Naive thymus-derived CD4-positive, alpha-beta T cell (primary cell): ENCODE measurements at regions not wholly inside any gene's neighbourhood (a gene's known extent, or its start where the extent isn't known, plus 50 kb on each side); places are given as distances from the start of the nearest gene placed in this dataset.
"Not testable (repeated sequence)": the region's sequence is repeated elsewhere in the genome, so short reads cannot be mapped to it uniquely, and the experiment has no call there.

ENCODE experiments used
- ATAC-seq: fragments of 150-1000 bp; cut with Tn5 transposase; 2 replicates; pipeline ENCODE4 v1.10.0; 2021; ENCODE audit warnings: mild to moderate bottlenecking, moderate library complexity
- CTCF ChIA-PET: fragments of 350-600 bp; sonication (Branson Sonifier 250); formaldehyde crosslinking; loops from one replicate; lab custom pipeline; 2021; ENCODE audit warnings: antibody characterized with exemption; lab: Charles Lee
- POLR2A ChIA-PET: fragments of 350-600 bp; sonication (Branson Sonifier 250); formaldehyde crosslinking; loops from one replicate; lab custom pipeline; 2021; ENCODE audit warnings: antibody characterized with exemption, inconsistent platforms; lab: Charles Lee
- DNase-seq, 9 donors: peaks; one replicate each; pipeline versions ENCODE4 v3.0.0 to v3.0.0-alpha.2; 2020 to 2022; ENCODE audit warnings: mixed read lengths in 1 of 9
- H3K27ac ChIP-seq: one replicate; pipeline ENCODE4 v1.7.0; 2013; ENCODE audit warnings: mild to moderate bottlenecking, low read depth, low read length, moderate library complexity
- H3K27me3 ChIP-seq, 2 donors: one replicate each; pipeline ENCODE4 v1.7.0; 2013; ENCODE audit warnings: low read length in 2 of 2, mild to moderate bottlenecking in 2 of 2, moderate library complexity in 2 of 2; ENCODE audit not compliant: control insufficient read depth in 2 of 2, insufficient read depth in 2 of 2
- H3K36me3 ChIP-seq, 3 experiments: 1 replicate in 2 of 3; 2 replicates in 1 of 3; pipeline ENCODE4 v1.7.0; 2013; ENCODE audit warnings: low read length in 3 of 3, mild to moderate bottlenecking in 3 of 3, moderate library complexity in 1 of 3; ENCODE audit not compliant: insufficient read depth in 3 of 3, control insufficient read depth in 2 of 3
- H3K4me1 ChIP-seq, 2 donors: one replicate each; pipeline ENCODE4 v1.7.0; 2013; ENCODE audit warnings: low read length in 2 of 2, mild to moderate bottlenecking in 2 of 2, moderate library complexity in 1 of 2; ENCODE audit not compliant: control insufficient read depth in 2 of 2, insufficient read depth in 2 of 2
- H3K4me3 ChIP-seq: 2 replicates; pipeline ENCODE4 v1.7.0; 2013; ENCODE audit warnings: mild to moderate bottlenecking, low read length
- H3K9me3 ChIP-seq, 3 experiments: 1 replicate in 2 of 3; 2 replicates in 1 of 3; pipeline ENCODE4 v1.7.0; 2013; ENCODE audit warnings: low read length in 3 of 3; ENCODE audit not compliant: control insufficient read depth in 2 of 3
- H3K27ac Mint-ChIP-seq, 9 donors: one replicate each; pipeline ENCODE4 v1.8.0; 2020 to 2022; ENCODE audit warnings: mixed read lengths in 9 of 9, mild to moderate bottlenecking in 8 of 9, moderate library complexity in 5 of 9, inconsistent platforms in 2 of 9
- H3K27me3 Mint-ChIP-seq, 5 donors: one replicate each; pipeline ENCODE4 v1.8.0; 2021 to 2022; ENCODE audit warnings: mixed read lengths in 5 of 5, mild to moderate bottlenecking in 1 of 5
- H3K36me3 Mint-ChIP-seq, 5 donors: one replicate each; pipeline ENCODE4 v1.8.0; 2020 to 2022; ENCODE audit warnings: mixed read lengths in 5 of 5, mild to moderate bottlenecking in 3 of 5, inconsistent platforms in 1 of 5
- H3K4me1 Mint-ChIP-seq, 7 donors: one replicate each; pipeline ENCODE4 v1.8.0; 2020 to 2022; ENCODE audit warnings: mixed read lengths in 7 of 7, mild to moderate bottlenecking in 3 of 7, inconsistent platforms in 1 of 7
- H3K4me3 Mint-ChIP-seq, 10 donors: one replicate each; pipeline ENCODE4 v1.8.0; 2020 to 2022; ENCODE audit warnings: mild to moderate bottlenecking in 10 of 10, mixed read lengths in 10 of 10, moderate library complexity in 6 of 10, inconsistent platforms in 2 of 10
- H3K9me3 Mint-ChIP-seq, 11 donors: one replicate each; pipeline ENCODE4 v1.8.0; 2020 to 2022; ENCODE audit warnings: mixed read lengths in 11 of 11, mild to moderate bottlenecking in 4 of 11, inconsistent platforms in 1 of 11, moderate library complexity in 1 of 11
- intact Hi-C, 2 donors: fragments of 100-400 bp; cut with micrococcal nuclease; formaldehyde crosslinking; loops; one replicate each; pipeline ENCODE4 v1.15.1; 2023

DNA sequence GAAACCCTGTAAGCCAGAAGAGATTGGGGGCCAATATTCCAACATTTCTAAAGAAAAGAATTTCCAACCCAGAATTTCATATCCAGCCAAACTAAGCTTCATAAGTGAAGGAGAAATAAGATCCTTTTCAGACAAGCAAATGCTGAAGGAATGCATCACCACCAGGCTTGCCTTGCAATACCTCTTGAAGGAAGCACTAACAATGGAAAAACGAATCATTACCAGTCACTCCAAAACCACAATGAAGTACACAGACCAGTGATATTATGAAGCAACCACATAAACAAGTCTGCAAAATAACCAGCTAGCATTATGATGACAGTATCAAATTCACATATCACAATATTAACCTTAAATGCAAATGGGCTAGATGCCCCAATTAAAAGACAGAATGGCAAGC lies 224.4 kb upstream of the TBX18 start:
- H3K9me3 ChIP-seq, H3K36me3 Mint-ChIP-seq, POLR2A ChIA-PET, H3K4me3 Mint-ChIP-seq, H3K27me3 Mint-ChIP-seq, H3K36me3 ChIP-seq, H3K27ac ChIP-seq, H3K4me1 Mint-ChIP-seq, H3K4me3 ChIP-seq, H3K4me1 ChIP-seq, H3K27ac Mint-ChIP-seq, H3K27me3 ChIP-seq, intact Hi-C loops, ATAC-seq, DNase-seq, CTCF ChIA-PET: not testable (repeated sequence)
- H3K9me3 Mint-ChIP-seq: peaks cover 6 to 55% (median 23%) of the 10 kb centered on the region in 11 donors

DNA sequence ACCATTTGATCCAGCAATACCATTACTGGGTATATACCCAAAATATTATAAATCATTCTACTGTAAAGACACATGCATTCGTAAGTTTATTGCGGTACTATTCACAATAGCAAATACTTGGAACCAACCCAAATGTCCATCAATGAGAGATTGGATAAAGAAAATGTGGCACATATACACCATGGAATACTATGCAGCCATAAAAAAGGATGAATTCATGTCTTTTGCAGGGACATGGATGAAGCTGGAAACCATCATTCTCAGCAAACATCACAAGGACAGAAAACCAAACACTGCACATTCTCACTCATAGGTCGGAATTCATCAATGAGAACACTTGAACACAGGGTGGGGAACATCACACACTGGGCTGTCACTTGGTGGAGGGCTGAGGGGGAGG lies 221.1 kb upstream of the TBX18 start:
- intact Hi-C loops, H3K9me3 ChIP-seq, H3K4me3 Mint-ChIP-seq, CTCF ChIA-PET, H3K27ac Mint-ChIP-seq, H3K36me3 Mint-ChIP-seq, POLR2A ChIA-PET, H3K27ac ChIP-seq, H3K4me1 ChIP-seq, H3K4me1 Mint-ChIP-seq, H3K4me3 ChIP-seq, H3K27me3 ChIP-seq, H3K27me3 Mint-ChIP-seq, H3K36me3 ChIP-seq, ATAC-seq, DNase-seq: not testable (repeated sequence)
- H3K9me3 Mint-ChIP-seq: peaks cover 6 to 39% (median 20%) of the 10 kb centered on the region in 11 donors

DNA sequence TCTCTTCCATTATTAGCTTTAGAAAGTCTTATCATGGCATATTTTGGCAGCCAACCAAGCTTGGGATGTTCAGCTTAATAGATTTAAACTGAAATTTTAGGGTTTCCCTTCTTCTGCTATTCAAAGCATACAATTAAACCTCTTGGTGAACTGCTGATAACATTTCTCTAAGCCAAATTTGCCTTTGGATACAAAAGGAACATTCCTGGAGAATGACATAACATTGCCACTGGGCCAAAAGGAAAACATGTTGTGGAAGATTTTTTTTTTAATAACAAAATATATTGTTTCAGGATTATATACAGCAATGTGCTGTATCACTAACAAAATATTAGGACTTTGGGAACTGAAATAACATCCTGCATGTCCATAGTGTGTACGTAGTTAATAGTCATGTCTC lies 215.1 kb upstream of the TBX18 start:
- ATAC-seq: no peak
- no peaks in the 10 kb centered on the region for H3K4me1 ChIP-seq
- no peak overlapping the region for H3K27ac Mint-ChIP-seq
- no peaks in the 10 kb centered on the region for H3K4me1 Mint-ChIP-seq
- no peaks in the 10 kb centered on the region for H3K27me3 ChIP-seq
- no peaks in the 10 kb centered on the region for H3K36me3 Mint-ChIP-seq
- peaks cover 2 to 20% (median 10%) of the 10 kb centered on the region in 11 donors for H3K9me3 Mint-ChIP-seq
- H3K27me3 Mint-ChIP-seq: no peaks in the 10 kb centered on the region
- no peak overlapping the region for H3K4me3 ChIP-seq
- H3K27ac ChIP-seq: no peak overlapping the region
- CTCF ChIA-PET: no interaction called here
- POLR2A ChIA-PET: no interaction called here
- intact Hi-C loops: no loop called here
- DNase-seq: no peak
- H3K9me3 ChIP-seq: no peaks in the 10 kb centered on the region
- no peak overlapping the region for H3K4me3 Mint-ChIP-seq
- H3K36me3 ChIP-seq: no peaks in the 10 kb centered on the region

DNA sequence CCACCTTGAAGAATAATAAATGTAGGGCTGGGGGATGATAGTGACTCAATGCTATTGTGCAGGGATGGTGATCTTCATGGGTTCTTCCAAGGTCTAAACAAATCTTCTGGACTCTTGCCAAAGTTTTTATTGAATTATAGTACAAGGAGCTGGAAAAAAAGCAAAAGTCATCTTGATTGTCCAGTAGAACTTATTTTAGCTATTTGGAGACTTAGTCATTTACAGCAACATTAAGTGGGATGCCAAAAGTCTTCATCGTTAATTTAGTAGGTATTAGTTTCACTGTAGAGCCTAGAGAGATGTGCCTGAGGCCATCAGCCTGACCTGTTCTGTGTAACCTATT lies 212.9 kb upstream of the TBX18 start:
- ATAC-seq (no peak), DNase-seq (no peak)
- ChIA-PET CTCF (no interaction called here), POLR2A (no interaction called here)
- H3K27me3 Mint-ChIP-seq: no peaks in the 10 kb centered on the region
- no peak overlapping the region for H3K4me3 ChIP-seq
- H3K9me3 ChIP-seq: no peaks in the 10 kb centered on the region
- intact Hi-C loops: no loop called here
- H3K27me3 ChIP-seq: no peaks in the 10 kb centered on the region
- H3K4me1 Mint-ChIP-seq: no peaks in the 10 kb centered on the region
- H3K27ac ChIP-seq: no peak overlapping the region
- no peak overlapping the region for H3K4me3 Mint-ChIP-seq
- H3K9me3 Mint-ChIP-seq: peaks cover 0 to 8% (median 4%) of the 10 kb centered on the region in 11 donors
- H3K4me1 ChIP-seq: no peaks in the 10 kb centered on the region
- no peaks in the 10 kb centered on the region for H3K36me3 ChIP-seq
- H3K27ac Mint-ChIP-seq: no peak overlapping the region
- no peaks in the 10 kb centered on the region for H3K36me3 Mint-ChIP-seq

DNA sequence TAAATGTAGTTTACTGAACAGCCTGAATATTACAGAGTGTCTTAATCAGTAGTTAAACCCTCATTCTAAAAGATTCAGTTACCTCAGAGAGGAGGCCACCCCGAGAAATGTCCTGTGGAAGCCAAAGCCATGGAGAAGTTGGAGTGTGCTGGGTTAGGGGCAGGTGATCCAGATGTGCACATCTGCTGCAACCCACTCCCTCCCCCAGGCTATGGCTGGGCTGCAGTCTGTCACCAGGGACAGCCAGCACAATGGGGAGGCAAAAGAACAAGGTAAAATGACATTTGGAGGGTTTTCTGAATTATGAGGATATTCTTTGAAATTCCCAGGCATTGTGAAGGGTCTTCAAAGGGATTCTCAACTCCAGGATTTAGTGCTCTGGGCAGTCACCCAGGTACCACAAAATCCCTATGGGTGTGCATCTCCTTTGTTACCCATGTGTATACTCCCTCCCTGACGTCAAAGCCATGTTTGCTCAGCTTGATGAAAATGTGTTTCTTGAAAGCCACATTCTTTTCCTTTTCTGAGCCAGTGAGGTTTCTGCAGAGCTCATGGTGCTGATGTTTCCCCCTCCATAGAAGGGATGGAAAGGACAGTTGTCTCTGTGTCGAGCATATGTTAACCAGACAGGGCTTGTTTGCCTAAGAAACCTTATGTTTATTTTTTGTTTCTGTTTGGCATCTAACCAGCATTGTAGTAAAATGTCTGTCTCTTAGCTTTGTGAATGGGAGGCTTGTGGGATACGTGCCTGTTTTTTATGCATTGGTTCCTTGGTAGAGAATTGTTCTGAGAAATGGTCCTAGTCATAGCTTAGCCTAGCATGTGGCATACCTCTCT lies 212.3 kb upstream of the TBX18 start:
- no peak overlapping the region for H3K4me3 ChIP-seq
- CTCF ChIA-PET: no interaction called here
- no peak for DNase-seq
- H3K27ac ChIP-seq: no peak overlapping the region
- Mint-ChIP-seq H3K4me3 (no peak overlapping the region), H3K4me1 (no peaks in the 10 kb centered on the region), H3K9me3 (peaks cover 0 to 8% (median 3%) of the 10 kb centered on the region in 11 donors), H3K36me3 (no peaks in the 10 kb centered on the region), H3K27ac (no peak overlapping the region), H3K27me3 (no peaks in the 10 kb centered on the region)
- POLR2A ChIA-PET: no interaction called here
- no peak for ATAC-seq
- intact Hi-C loops: no loop called here
- no peaks in the 10 kb centered on the region for H3K4me1 ChIP-seq
- H3K27me3 ChIP-seq: no peaks in the 10 kb centered on the region
- no peaks in the 10 kb centered on the region for H3K36me3 ChIP-seq
- no peaks in the 10 kb centered on the region for H3K9me3 ChIP-seq

DNA sequence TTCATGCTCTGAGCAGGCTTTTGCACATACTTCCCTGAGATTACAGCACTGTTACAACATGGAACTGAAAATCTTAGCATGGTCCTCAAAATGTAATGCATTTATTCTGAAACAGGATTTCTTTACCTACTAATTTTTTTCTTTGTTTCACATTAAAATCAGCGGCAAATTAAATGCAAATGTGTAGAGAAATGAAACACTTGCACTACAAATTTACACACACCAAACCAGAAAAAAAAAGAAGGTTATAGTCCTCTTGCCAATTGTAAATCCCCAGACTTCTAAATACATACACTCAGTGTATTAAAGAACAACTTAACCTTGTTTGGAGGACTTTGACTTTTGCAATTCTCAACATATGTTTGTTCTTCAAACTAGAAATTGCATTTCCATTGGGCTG lies 210.9 kb upstream of the TBX18 start:
- CTCF ChIA-PET: no interaction called here
- POLR2A ChIA-PET: no interaction called here
- no peak overlapping the region for H3K27ac Mint-ChIP-seq
- H3K27me3 Mint-ChIP-seq: no peaks in the 10 kb centered on the region
- H3K9me3 Mint-ChIP-seq: peaks cover 0 to 8% (median 3%) of the 10 kb centered on the region in 11 donors
- no peaks in the 10 kb centered on the region for H3K27me3 ChIP-seq
- H3K4me1 ChIP-seq: no peaks in the 10 kb centered on the region
- ATAC-seq: no peak
- H3K4me3 Mint-ChIP-seq: no peak overlapping the region
- H3K36me3 Mint-ChIP-seq: no peaks in the 10 kb centered on the region
- intact Hi-C loops: no loop called here
- H3K4me1 Mint-ChIP-seq: no peaks in the 10 kb centered on the region
- no peak for DNase-seq
- no peak overlapping the region for H3K4me3 ChIP-seq
- no peaks in the 10 kb centered on the region for H3K9me3 ChIP-seq
- H3K27ac ChIP-seq: no peak overlapping the region
- H3K36me3 ChIP-seq: no peaks in the 10 kb centered on the region

DNA sequence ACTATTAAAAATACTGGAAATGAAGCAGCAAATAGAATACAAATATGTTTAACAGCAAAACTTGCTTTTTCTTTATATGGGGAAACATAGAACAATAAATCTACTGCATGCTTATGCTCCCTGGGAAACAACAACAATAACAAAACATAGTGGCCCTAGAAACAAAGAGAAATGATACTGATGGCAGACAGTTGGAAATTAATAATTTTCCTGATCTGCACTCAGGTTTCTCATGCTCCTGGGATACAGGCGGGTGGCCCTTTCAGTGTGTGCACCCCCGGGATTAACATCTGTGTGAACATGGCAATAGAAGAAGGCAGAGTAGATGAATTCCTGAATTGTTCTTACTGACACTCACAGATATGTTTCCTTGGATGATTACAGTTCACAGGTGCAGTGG lies 209.2 kb upstream of the TBX18 start:
- no peaks in the 10 kb centered on the region for H3K36me3 ChIP-seq
- no peak overlapping the region for H3K4me3 ChIP-seq
- ATAC-seq: no peak
- H3K9me3 ChIP-seq: no peaks in the 10 kb centered on the region
- Mint-ChIP-seq H3K27ac (no peak overlapping the region), H3K4me3 (no peak overlapping the region), H3K4me1 (no peaks in the 10 kb centered on the region), H3K9me3 (peaks cover 1 to 19% (median 7%) of the 10 kb centered on the region in 11 donors), H3K36me3 (no peaks in the 10 kb centered on the region), H3K27me3 (no peaks in the 10 kb centered on the region)
- POLR2A ChIA-PET: no interaction called here
- H3K27me3 ChIP-seq: no peaks in the 10 kb centered on the region
- CTCF ChIA-PET: no interaction called here
- no peaks in the 10 kb centered on the region for H3K4me1 ChIP-seq
- intact Hi-C loops: no loop called here
- DNase-seq: no peak
- H3K27ac ChIP-seq: no peak overlapping the region
